ENCODE measurements at regions not wholly inside any gene's neighbourhood (a gene's known extent, or its start where the extent isn't known, plus 50 kb on each side); places are given as distances from the start of the nearest gene placed in this dataset.
A peak's percentile ranks its signal among the peaks of the same experiment; 100 is the strongest.

GRCh38 chr13:47216176-47216822 is 319.4 kb upstream of the HTR2A start:
- no peak overlapping the region for H3K4me3 ChIP-seq (replicated peaks; ENCODE audit: low read depth, low read length)
- no peak for TF ChIP-seq CTCF (IDR thresholded peaks at IDR 0.05; ENCODE audit: low read length, missing control alignments)
- DNase-seq (ENCODE audit: low read depth) = no peak

GRCh38 chr13:47215736-47216135 is 318.9 kb upstream of the HTR2A start:
- H3K4me3 ChIP-seq (replicated peaks; ENCODE audit: low read depth, low read length) = no peak overlapping the region
- TF ChIP-seq CTCF (IDR thresholded peaks at IDR 0.05; ENCODE audit: low read length, missing control alignments) = no peak
- DNase-seq (ENCODE audit: low read depth) = peak; percentile 89

GRCh38 chr13:47213047-47213446 is 316.2 kb upstream of the HTR2A start:
- H3K4me3 ChIP-seq (replicated peaks; ENCODE audit: low read depth, low read length) = no peak overlapping the region
- TF ChIP-seq CTCF (IDR thresholded peaks at IDR 0.05; ENCODE audit: low read length, missing control alignments) = no peak
- no peak for DNase-seq (ENCODE audit: low read depth)

GRCh38 chr13:47211106-47211505 is 314.3 kb upstream of the HTR2A start:
- peak; percentile 26 for DNase-seq (ENCODE audit: low read depth)
- TF ChIP-seq CTCF (IDR thresholded peaks at IDR 0.05; ENCODE audit: low read length, missing control alignments) = no peak
- H3K4me3 ChIP-seq (replicated peaks; ENCODE audit: low read depth, low read length) = no peak overlapping the region

GRCh38 chr13:47206111-47206510 is 309.3 kb upstream of the HTR2A start:
- H3K4me3 ChIP-seq (replicated peaks; ENCODE audit: low read depth, low read length) = no peak overlapping the region
- DNase-seq (ENCODE audit: low read depth) = no peak
- TF ChIP-seq CTCF (IDR thresholded peaks at IDR 0.05; ENCODE audit: low read length, missing control alignments) = no peak

GRCh38 chr13:47190696-47191305 is 293.9 kb upstream of the HTR2A start:
- H3K4me3 ChIP-seq (replicated peaks; ENCODE audit: low read depth, low read length) = no peak overlapping the region
- no peak for TF ChIP-seq CTCF (IDR thresholded peaks at IDR 0.05; ENCODE audit: low read length, missing control alignments)
- DNase-seq (ENCODE audit: low read depth) = no peak

- peak; percentile 73 for DNase-seq (ENCODE audit: low read depth)
- H3K4me3 ChIP-seq (replicated peaks; ENCODE audit: low read depth, low read length) = no peak overlapping the region
- no peak for TF ChIP-seq CTCF (IDR thresholded peaks at IDR 0.05; ENCODE audit: low read length, missing control alignments)
Observed at GRCh38 chr13:47188802-47189201, 291.9 kb upstream of the HTR2A start.
